Chondrocyte (in vitro differentiated cells): ENCODE measurements at regions not wholly inside any gene's neighbourhood (a gene's known extent, or its start where the extent isn't known, plus 50 kb on each side); places are given as distances from the start of the nearest gene placed in this dataset.
A peak's percentile ranks its signal among the peaks of the same experiment; 100 is the strongest.
"Not testable (repeated sequence)": the region's sequence is repeated elsewhere in the genome, so short reads cannot be mapped to it uniquely, and the experiment has no call there.

ENCODE experiments used
- DNase-seq: peaks from one replicate; pipeline ENCODE4 v3.0.0; 2021; ENCODE audit warnings: mixed read lengths, low spot score
- H3K27ac Mint-ChIP-seq: one replicate; pipeline ENCODE4 v1.8.0; 2021; ENCODE audit warnings: mild to moderate bottlenecking, moderate library complexity, mixed read lengths; ENCODE audit not compliant: unreplicated experiment
- H3K27me3 Mint-ChIP-seq: 2 replicates; pipeline ENCODE4 v1.8.0; 2021; ENCODE audit warnings: low read depth, mixed read lengths
- H3K36me3 Mint-ChIP-seq: 2 replicates; pipeline ENCODE4 v1.8.0; 2021; ENCODE audit warnings: low read depth, mixed read lengths
- H3K4me1 Mint-ChIP-seq: 2 replicates; pipeline ENCODE4 v1.8.0; 2021; ENCODE audit warnings: low read depth, mild to moderate bottlenecking, mixed read lengths
- H3K4me3 Mint-ChIP-seq: one replicate; pipeline ENCODE4 v1.8.0; 2021; ENCODE audit warnings: mild to moderate bottlenecking, moderate library complexity, mixed read lengths; ENCODE audit not compliant: unreplicated experiment
- H3K9me3 Mint-ChIP-seq: 2 replicates; pipeline ENCODE4 v1.8.0; 2021; ENCODE audit warnings: low read depth, mixed read lengths
- TF ChIP-seq, protein P1 (sequence below): fragments of 200-600 bp; sonication (generic); IDR thresholded peaks from 2 replicates; pipeline ENCODE4 v1.5.0; 2021; ENCODE audit warnings: antibody characterized with exemption, mild to moderate bottlenecking, moderate library complexity

DNA sequence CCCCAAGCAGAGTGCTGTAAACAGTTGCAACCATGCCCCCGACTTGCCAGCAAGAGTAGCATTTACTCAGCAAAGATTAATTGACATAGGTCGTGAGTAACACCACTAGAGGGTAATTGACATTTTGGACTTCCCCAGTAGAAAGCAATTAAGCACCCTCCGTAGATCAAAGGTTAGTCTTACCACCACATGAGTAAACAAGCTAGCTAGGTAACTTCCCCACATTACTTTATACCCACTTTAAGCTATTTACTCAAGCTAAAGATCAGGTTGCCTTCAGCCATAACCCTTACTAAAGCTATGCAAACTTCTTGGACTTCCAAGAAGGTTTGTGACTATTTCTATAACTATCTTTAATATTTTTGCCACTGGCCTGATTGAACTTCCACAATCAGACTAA is 1072.7 kb downstream of the OTOL1 start:
- TF ChIP-seq, protein P1, sequence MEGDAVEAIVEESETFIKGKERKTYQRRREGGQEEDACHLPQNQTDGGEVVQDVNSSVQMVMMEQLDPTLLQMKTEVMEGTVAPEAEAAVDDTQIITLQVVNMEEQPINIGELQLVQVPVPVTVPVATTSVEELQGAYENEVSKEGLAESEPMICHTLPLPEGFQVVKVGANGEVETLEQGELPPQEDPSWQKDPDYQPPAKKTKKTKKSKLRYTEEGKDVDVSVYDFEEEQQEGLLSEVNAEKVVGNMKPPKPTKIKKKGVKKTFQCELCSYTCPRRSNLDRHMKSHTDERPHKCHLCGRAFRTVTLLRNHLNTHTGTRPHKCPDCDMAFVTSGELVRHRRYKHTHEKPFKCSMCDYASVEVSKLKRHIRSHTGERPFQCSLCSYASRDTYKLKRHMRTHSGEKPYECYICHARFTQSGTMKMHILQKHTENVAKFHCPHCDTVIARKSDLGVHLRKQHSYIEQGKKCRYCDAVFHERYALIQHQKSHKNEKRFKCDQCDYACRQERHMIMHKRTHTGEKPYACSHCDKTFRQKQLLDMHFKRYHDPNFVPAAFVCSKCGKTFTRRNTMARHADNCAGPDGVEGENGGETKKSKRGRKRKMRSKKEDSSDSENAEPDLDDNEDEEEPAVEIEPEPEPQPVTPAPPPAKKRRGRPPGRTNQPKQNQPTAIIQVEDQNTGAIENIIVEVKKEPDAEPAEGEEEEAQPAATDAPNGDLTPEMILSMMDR: no peak
- no peak for DNase-seq
- Mint-ChIP-seq H3K27ac (no peak overlapping the region), H3K4me3 (no peak overlapping the region), H3K36me3 (no peaks in the 10 kb centered on the region), H3K27me3 (no peaks in the 10 kb centered on the region), H3K9me3 (peaks cover 1% of the 10 kb centered on the region), H3K4me1 (no peaks in the 10 kb centered on the region)

DNA sequence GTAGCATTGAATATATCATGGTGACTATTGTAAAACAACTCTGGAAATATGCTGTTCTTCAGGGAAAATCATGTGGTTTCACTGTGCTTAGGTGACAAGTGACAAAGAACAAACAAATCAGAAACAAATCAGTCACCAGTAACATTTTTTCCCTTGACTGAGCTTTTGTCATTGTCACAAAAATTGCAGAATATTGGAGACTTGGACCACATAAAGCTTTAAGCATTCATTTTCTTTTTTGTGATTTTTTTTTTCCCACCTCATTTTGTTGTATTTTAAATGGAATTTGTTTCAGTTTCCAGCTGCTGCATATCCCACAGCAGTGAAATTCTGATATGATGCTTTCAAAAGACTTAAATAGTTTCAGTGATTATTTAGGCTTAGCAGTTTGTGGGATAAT is 1088.4 kb downstream of the OTOL1 start:
- H3K4me3 Mint-ChIP-seq: no peak overlapping the region
- no peak for DNase-seq
- TF ChIP-seq, protein P1: no peak
- peaks cover 2% of the 10 kb centered on the region for H3K9me3 Mint-ChIP-seq
- H3K4me1 Mint-ChIP-seq: peaks cover 12% of the 10 kb centered on the region
- no peaks in the 10 kb centered on the region for H3K27me3 Mint-ChIP-seq
- no peak overlapping the region for H3K27ac Mint-ChIP-seq
- H3K36me3 Mint-ChIP-seq: no peaks in the 10 kb centered on the region

DNA sequence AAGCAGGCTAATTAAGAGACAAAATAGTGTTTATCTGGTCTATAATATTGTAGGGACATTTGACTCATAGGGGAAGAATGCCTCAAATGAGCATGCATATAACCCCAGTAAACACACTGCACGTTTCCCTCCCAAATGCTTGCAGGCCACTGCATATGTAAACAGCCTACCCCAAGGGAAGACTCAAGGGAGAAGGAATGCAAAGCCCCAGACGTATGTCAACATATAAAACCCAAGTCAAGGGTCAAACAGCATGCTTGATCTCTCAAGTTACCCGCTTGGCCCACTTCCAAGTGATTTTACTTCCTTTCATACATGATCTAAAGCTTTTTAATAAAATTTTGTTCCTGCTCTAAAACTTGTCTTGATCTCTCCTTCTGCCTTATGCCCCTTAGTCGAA is 1090.0 kb downstream of the OTOL1 start:
- H3K9me3 Mint-ChIP-seq: peaks cover 2% of the 10 kb centered on the region
- DNase-seq: no peak
- TF ChIP-seq, protein P1: no peak
- H3K4me3 Mint-ChIP-seq: no peak overlapping the region
- peaks cover 12% of the 10 kb centered on the region for H3K4me1 Mint-ChIP-seq
- no peak overlapping the region for H3K27ac Mint-ChIP-seq
- H3K36me3 Mint-ChIP-seq: no peaks in the 10 kb centered on the region
- no peaks in the 10 kb centered on the region for H3K27me3 Mint-ChIP-seq

DNA sequence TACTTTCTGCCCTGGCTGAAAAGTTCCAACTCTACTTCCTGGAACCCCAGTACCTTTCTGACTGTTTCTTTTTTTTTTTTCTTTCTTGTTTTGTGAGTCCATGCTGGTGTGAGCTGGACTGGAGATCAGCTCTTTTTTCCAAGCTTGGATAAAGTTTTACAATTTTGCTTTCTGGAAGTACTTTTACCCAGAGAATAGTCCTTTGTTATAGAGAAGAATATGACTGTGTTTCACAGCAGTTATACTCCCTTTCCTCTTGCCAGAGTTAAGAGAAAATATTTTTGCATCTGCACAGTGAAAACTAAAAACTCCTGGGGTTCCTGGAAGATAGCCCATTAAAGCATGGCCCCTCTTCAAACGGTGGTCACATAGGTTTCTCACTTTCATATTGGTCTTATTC is 1100.6 kb downstream of the OTOL1 start:
- TF ChIP-seq, protein P1: no peak
- no peak for DNase-seq
- H3K36me3 Mint-ChIP-seq: no peaks in the 10 kb centered on the region
- peaks cover 27% of the 10 kb centered on the region for H3K4me1 Mint-ChIP-seq
- no peak overlapping the region for H3K4me3 Mint-ChIP-seq
- no peaks in the 10 kb centered on the region for H3K9me3 Mint-ChIP-seq
- H3K27me3 Mint-ChIP-seq: no peaks in the 10 kb centered on the region
- H3K27ac Mint-ChIP-seq: no peak overlapping the region

DNA sequence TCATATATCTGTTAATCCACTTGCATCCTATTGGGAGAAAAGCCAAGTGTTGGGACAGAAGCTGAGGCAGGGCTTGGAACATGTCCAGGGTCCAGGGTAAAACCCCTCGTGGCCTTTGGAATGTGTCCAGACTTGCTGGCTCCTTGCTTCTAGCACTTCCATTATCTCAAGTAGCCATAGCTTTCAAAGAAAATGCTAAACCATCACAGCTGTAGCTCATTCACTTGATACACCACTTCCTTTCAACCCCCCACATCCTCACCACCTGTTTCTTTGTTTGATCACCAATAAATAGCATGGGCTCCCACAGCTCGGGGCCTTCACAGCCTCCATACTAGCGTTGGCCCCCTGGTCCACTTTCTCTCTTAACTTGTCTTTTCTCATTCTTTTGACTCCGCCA is 1101.9 kb downstream of the OTOL1 start:
- not testable (repeated sequence) for H3K27ac Mint-ChIP-seq

DNA sequence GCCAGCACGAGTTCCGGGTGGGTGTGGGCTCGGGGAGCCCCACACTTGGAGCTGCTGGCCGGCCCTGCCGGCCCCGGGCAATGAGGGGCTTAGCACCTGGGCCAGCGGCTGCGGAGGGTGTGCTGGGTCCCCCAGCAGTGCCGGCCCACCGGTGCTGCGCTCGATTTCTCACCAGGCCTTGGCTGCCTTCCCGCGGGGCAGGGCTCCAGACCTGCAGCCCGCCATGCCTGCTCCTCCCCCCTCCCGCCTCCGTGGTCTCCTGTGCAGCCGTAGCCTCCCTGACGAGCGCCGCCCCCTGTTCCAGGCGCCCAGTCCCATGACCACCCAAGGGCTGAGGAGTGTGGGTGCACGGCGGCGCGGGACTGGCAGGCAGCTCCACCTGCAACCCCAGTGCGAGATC is 1103.1 kb downstream of the OTOL1 start:
- Mint-ChIP-seq H3K4me1 (peaks cover 27% of the 10 kb centered on the region), H3K9me3 (peaks cover 12% of the 10 kb centered on the region)
- not testable (repeated sequence) for H3K4me3 Mint-ChIP-seq

More for the DNA sequence above, 1101.9 kb downstream of the OTOL1 start:
- not testable (repeated sequence) for H3K36me3 Mint-ChIP-seq, H3K27me3 Mint-ChIP-seq, H3K4me3 Mint-ChIP-seq, H3K9me3 Mint-ChIP-seq, DNase-seq
- H3K4me1 Mint-ChIP-seq: peaks cover 27% of the 10 kb centered on the region

More for the DNA sequence above, 1103.1 kb downstream of the OTOL1 start:
- peak; percentile 84 for DNase-seq
- H3K36me3 Mint-ChIP-seq, H3K27ac Mint-ChIP-seq, H3K27me3 Mint-ChIP-seq: not testable (repeated sequence)
